HG03571 (cell line): ENCODE measurements at regions not wholly inside any gene's neighbourhood (a gene's known extent, or its start where the extent isn't known, plus 50 kb on each side); places are given as distances from the start of the nearest gene placed in this dataset.

Experiments used
- ATAC-seq: cut with Tn5 transposase; IDR thresholded peaks from one replicate; pipeline ENCODE4 v1.9.1; 2021; ENCODE audit not compliant: unreplicated experiment

GRCh38 chr16:62406387-62406786 is 370.1 kb upstream of the CDH8 start:
- ATAC-seq = no peak

GRCh38 chr16:62404842-62405611 is 368.8 kb upstream of the CDH8 start:
- no peak for ATAC-seq

- no peak for ATAC-seq
Measured at GRCh38 chr16:62392698-62393097, 356.5 kb upstream of the CDH8 start.

GRCh38 chr16:62391940-62392339 is 355.7 kb upstream of the CDH8 start:
- ATAC-seq = no peak

- no peak for ATAC-seq
Measured at GRCh38 chr16:62391134-62391533, 354.9 kb upstream of the CDH8 start.

GRCh38 chr16:62390214-62390613 is 354.0 kb upstream of the CDH8 start:
- no peak for ATAC-seq

- ATAC-seq = no peak
Measured at GRCh38 chr16:62386411-62386810, 350.2 kb upstream of the CDH8 start.

- no peak for ATAC-seq
Measured at GRCh38 chr16:62383941-62384340, 347.7 kb upstream of the CDH8 start.

GRCh38 chr16:62370445-62370844 is 334.2 kb upstream of the CDH8 start:
- no peak for ATAC-seq

GRCh38 chr16:62363501-62363900 is 327.3 kb upstream of the CDH8 start:
- no peak for ATAC-seq

GRCh38 chr16:62353355-62353754 is 317.1 kb upstream of the CDH8 start:
- no peak for ATAC-seq

GRCh38 chr16:62342216-62342615 is 306.0 kb upstream of the CDH8 start:
- ATAC-seq = no peak

GRCh38 chr16:62335356-62335755 is 299.1 kb upstream of the CDH8 start:
- ATAC-seq = no peak

GRCh38 chr16:62321606-62322005 is 285.4 kb upstream of the CDH8 start:
- ATAC-seq = no peak

- no peak for ATAC-seq
Measured at GRCh38 chr16:62298600-62298999, 262.4 kb upstream of the CDH8 start.

GRCh38 chr16:62294213-62294972 is 258.2 kb upstream of the CDH8 start:
- no peak for ATAC-seq

- ATAC-seq = no peak
Measured at GRCh38 chr16:62288990-62289629, 252.9 kb upstream of the CDH8 start.

GRCh38 chr16:62280506-62280905 is 244.3 kb upstream of the CDH8 start:
- ATAC-seq = no peak

- no peak for ATAC-seq
Measured at GRCh38 chr16:62277942-62278341, 241.7 kb upstream of the CDH8 start.

GRCh38 chr16:62276637-62277036 is 240.4 kb upstream of the CDH8 start:
- no peak for ATAC-seq

- no peak for ATAC-seq
Measured at GRCh38 chr16:62272035-62272434, 235.8 kb upstream of the CDH8 start.

GRCh38 chr16:62261760-62262159 is 225.5 kb upstream of the CDH8 start:
- ATAC-seq = no peak
